H1 (cell line): ENCODE measurements at regions not wholly inside any gene's neighbourhood (a gene's known extent, or its start where the extent isn't known, plus 50 kb on each side); places are given as distances from the start of the nearest gene placed in this dataset.

ENCODE experiments used
- CTCF ChIP-seq, 3 experiments: IDR thresholded peaks; 1 replicate in 2 of 3; 2 replicates in 1 of 3; pipeline versions ENCODE4 v1.5.1 to v1.6.1; 2011; ENCODE audit warnings: low read length in 3 of 3, mild to moderate bottlenecking in 3 of 3, inconsistent platforms in 2 of 3, low read depth in 1 of 3, moderate library complexity in 1 of 3; ENCODE audit not compliant: insufficient read depth in 1 of 3; ENCODE audit errors: control extremely low read depth in 1 of 3
- EP300 ChIP-seq, 2 experiments: IDR thresholded peaks; 1 replicate in 1 of 2; 2 replicates in 1 of 2; pipeline ENCODE4 v1.6.1; 2011 to 2012; ENCODE audit warnings: low read depth in 2 of 2, low read length in 2 of 2, mild to moderate bottlenecking in 2 of 2, borderline replicate concordance in 1 of 2, inconsistent platforms in 1 of 2, moderate library complexity in 1 of 2
- JUND ChIP-seq: IDR thresholded peaks from 2 replicates; pipeline ENCODE4 v1.6.1; 2011; ENCODE audit warnings: mild to moderate bottlenecking, improper control_type of control experiment, low read length
- KDM1A ChIP-seq: fragments of 200-600, 300-600 bp; sonication (generic); IDR thresholded peaks from 2 replicates; pipeline ENCODE4 v1.7.1; 2016; ENCODE audit warnings: mild to moderate bottlenecking, low read length, borderline replicate concordance
- MAX ChIP-seq: IDR thresholded peaks from 2 replicates; pipeline ENCODE4 v1.6.1; 2012; ENCODE audit warnings: inconsistent platforms
- NANOG ChIP-seq: IDR thresholded peaks from 2 replicates; pipeline ENCODE4 v1.6.1; 2011; ENCODE audit warnings: low read length, low read depth, mild to moderate bottlenecking, inconsistent platforms; ENCODE audit not compliant: insufficient read depth, poor library complexity, severe bottlenecking
- POLR2A ChIP-seq, 2 experiments: IDR thresholded peaks; 1 replicate in 1 of 2; 2 replicates in 1 of 2; pipeline ENCODE4 v1.6.1; 2011; ENCODE audit warnings: low read depth in 2 of 2, low read length in 2 of 2, mild to moderate bottlenecking in 2 of 2; ENCODE audit errors: control extremely low read depth in 1 of 2
- RAD21 ChIP-seq, 2 experiments: IDR thresholded peaks in 1 of 2; conservative IDR thresholded peaks in 1 of 2; 2 replicates each; pipeline ENCODE4 v1.6.1; 2011; ENCODE audit warnings: low read depth in 2 of 2, low read length in 2 of 2, improper control_type of control experiment in 1 of 2, inconsistent platforms in 1 of 2, mild to moderate bottlenecking in 1 of 2, moderate library complexity in 1 of 2
- SIN3A ChIP-seq, 2 experiments: IDR thresholded peaks in 1 of 2; conservative IDR thresholded peaks in 1 of 2; 2 replicates each; pipeline ENCODE4 v1.6.1; 2011 to 2012; ENCODE audit warnings: low read length in 2 of 2, improper control_type of control experiment in 1 of 2, low read depth in 1 of 2, mild to moderate bottlenecking in 1 of 2
- SRF ChIP-seq: IDR thresholded peaks from 2 replicates; pipeline ENCODE4 v1.6.1; 2011; ENCODE audit warnings: mild to moderate bottlenecking, low read depth, low read length, moderate library complexity
- TCF12 ChIP-seq: IDR thresholded peaks from 2 replicates; pipeline ENCODE4 v1.6.1; 2011; ENCODE audit warnings: low read depth, mild to moderate bottlenecking, low read length

DNA sequence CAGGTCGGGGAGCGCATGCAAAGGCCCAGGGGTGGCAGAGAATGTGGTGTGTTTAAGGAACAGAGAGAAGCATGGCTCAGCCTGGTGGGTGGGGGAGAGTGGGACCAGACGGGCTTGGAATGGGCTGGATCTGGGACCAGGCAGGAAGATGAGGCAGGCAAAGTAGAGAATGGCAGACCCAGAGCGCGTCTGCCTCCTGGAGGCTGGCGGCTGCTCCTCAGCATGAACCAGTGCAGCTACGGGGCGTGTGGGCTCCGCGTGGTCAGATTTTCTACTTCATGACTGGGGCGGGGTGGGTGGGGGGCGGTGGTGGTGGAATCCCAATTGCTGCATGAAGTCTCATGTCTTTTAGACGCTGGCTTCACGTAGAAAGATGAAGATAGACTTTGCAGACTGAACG is 135.6 kb downstream of the TFAP2C start:
- no peak for TF ChIP-seq JUND
- peak; percentile 28 to 55 (median 44) for TF ChIP-seq CTCF (IDR thresholded peaks at IDR 0.05; ENCODE audit: control extremely low read depth in 1 of 3, insufficient read depth in 1 of 3, low read depth in 1 of 3, low read length in 3 of 3)
- TF ChIP-seq SIN3A (conservative IDR thresholded peaks at IDR 0.05 in 1 of 2, IDR thresholded peaks at IDR 0.05 in 1 of 2; ENCODE audit: low read depth in 1 of 2, low read length in 2 of 2), result no peak
- no peak for TF ChIP-seq EP300 (IDR thresholded peaks at IDR 0.05; ENCODE audit: borderline replicate concordance in 1 of 2, low read depth in 2 of 2, low read length in 2 of 2)
- TF ChIP-seq MAX, result peak; percentile 24; the same call in 1 of the 2 replicates
- no peak for TF ChIP-seq POLR2A (IDR thresholded peaks at IDR 0.05; ENCODE audit: control extremely low read depth in 1 of 2, low read depth in 2 of 2, low read length in 2 of 2)
- no peak for TF ChIP-seq TCF12
- TF ChIP-seq SRF, result no peak
- 0 out of 2 replicates have a peak, but pooled peaks have one; percentile 33 for TF ChIP-seq KDM1A
- peak; percentile 41 to 65; a peak in 3 of 4 replicates for TF ChIP-seq RAD21 (IDR thresholded peaks at IDR 0.05 in 1 of 2, conservative IDR thresholded peaks at IDR 0.05 in 1 of 2; ENCODE audit: low read depth in 2 of 2, low read length in 2 of 2)
- no peak for TF ChIP-seq NANOG
